Brain pericyte (primary cell): ENCODE measurements at regions not wholly inside any gene's neighbourhood (a gene's known extent, or its start where the extent isn't known, plus 50 kb on each side); places are given as distances from the start of the nearest gene placed in this dataset.

Experiments used
- DNase-seq: peaks from one replicate; pipeline ENCODE4 v3.0.0-alpha.2; 2012; ENCODE audit warnings: low read depth, low spot score

GRCh38 chr2:173667415-173667814 is 297.8 kb downstream of the SP3 start:
- DNase-seq = no peak

GRCh38 chr2:173669271-173669853 is 295.8 kb downstream of the SP3 start:
- DNase-seq = no peak

- no peak for DNase-seq
Observed at GRCh38 chr2:173669888-173670287, 295.3 kb downstream of the SP3 start.

- DNase-seq = no peak
Observed at GRCh38 chr2:173672573-173673340, 292.4 kb downstream of the SP3 start.

GRCh38 chr2:173673640-173674039 is 291.5 kb downstream of the SP3 start:
- DNase-seq = no peak

- no peak for DNase-seq
Observed at GRCh38 chr2:173676647-173677046, 288.5 kb downstream of the SP3 start.

- DNase-seq = no peak
Observed at GRCh38 chr2:173678186-173678585, 287.0 kb downstream of the SP3 start.

GRCh38 chr2:173680574-173680973 is 284.6 kb downstream of the SP3 start:
- no peak for DNase-seq

GRCh38 chr2:173681881-173682650 is 283.1 kb downstream of the SP3 start:
- DNase-seq = no peak

GRCh38 chr2:173684896-173685459 is 280.2 kb downstream of the SP3 start:
- no peak for DNase-seq

GRCh38 chr2:173690349-173690748 is 274.8 kb downstream of the SP3 start:
- no peak for DNase-seq

- DNase-seq = no peak
Observed at GRCh38 chr2:173692068-173692467, 273.1 kb downstream of the SP3 start.

- DNase-seq = no peak
Observed at GRCh38 chr2:173693044-173693589, 272.1 kb downstream of the SP3 start.

GRCh38 chr2:173696274-173696673 is 268.9 kb downstream of the SP3 start:
- DNase-seq = no peak

GRCh38 chr2:173697929-173698328 is 267.2 kb downstream of the SP3 start:
- DNase-seq = no peak

- DNase-seq = no peak
Observed at GRCh38 chr2:173705656-173706055, 259.5 kb downstream of the SP3 start.

GRCh38 chr2:173706936-173707335 is 258.2 kb downstream of the SP3 start:
- no peak for DNase-seq

- DNase-seq = no peak
Observed at GRCh38 chr2:173708806-173709205, 256.4 kb downstream of the SP3 start.

GRCh38 chr2:173711816-173712215 is 253.4 kb downstream of the SP3 start:
- DNase-seq = no peak

- DNase-seq = no peak
Observed at GRCh38 chr2:173713904-173714555, 251.1 kb downstream of the SP3 start.

GRCh38 chr2:173715441-173715840 is 249.7 kb downstream of the SP3 start:
- DNase-seq = no peak
